GM04504 (cell line): ENCODE measurements at regions not wholly inside any gene's neighbourhood (a gene's known extent, or its start where the extent isn't known, plus 50 kb on each side); places are given as distances from the start of the nearest gene placed in this dataset.
A peak's percentile ranks its signal among the peaks of the same experiment; 100 is the strongest.
"Not testable (repeated sequence)": the region's sequence is repeated elsewhere in the genome, so short reads cannot be mapped to it uniquely, and the experiment has no call there.

Experiments
- DNase-seq: peaks from one replicate; pipeline ENCODE4 v3.0.0-alpha.2; 2012; ENCODE audit warnings: low read depth

DNA sequence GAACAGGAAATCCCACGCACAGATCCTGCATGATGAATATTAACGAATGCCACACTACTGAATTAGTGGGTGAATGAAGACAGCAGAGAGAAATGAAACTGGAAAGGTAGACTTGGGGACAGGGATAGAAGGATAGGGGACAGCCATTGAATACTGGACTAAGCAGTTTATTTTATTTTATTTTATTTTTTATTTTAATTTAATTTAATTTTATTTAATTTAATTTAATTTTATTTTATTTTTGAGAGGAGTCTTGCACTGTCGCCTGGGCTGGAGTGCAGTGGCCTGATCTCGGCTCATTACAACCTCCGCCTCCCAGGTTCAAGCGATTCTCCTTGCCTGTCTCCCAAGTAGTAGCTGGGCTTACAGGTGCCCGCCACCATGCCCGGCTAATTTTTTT lies 385.2 kb downstream of the GPAT3 start:
- DNase-seq = no peak

DNA sequence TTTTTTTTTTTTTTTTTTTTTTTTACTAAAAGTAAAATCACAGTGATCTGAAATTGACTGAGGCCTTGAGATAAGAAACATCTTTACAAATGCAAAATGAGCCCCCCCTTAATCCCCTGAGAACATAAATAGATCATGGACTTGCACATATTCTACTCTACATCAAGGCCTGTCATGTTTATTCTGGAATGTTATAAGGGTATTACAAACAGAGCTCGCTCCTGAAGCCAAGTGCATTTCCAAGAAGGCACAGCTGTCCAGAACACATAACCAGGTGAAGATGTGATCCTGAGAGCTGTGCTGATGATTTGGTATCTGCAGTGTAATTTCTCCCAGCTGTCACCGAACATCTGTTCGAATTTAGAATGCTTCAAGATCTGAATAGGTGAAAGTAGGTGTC lies 384.5 kb downstream of the GPAT3 start:
- no peak for DNase-seq

DNA sequence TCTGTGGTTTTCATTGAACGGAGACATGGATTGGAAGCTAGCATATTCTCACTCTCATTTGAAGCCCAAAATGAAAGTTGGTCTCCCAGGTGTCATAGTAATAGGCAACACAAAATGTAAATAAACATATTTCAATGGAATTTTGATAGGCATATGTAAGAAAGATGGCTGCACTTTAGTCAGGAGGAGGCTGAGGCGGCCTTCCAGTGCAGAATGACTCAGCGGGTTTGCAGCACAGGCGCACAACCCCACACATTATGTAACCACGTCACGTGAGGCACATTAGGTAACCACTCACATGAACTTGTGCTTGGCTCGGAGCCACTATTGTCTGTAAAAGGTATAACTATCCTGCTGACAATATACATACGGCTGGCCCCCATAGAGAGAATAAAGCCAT lies 381.7 kb downstream of the GPAT3 start:
- no peak for DNase-seq

DNA sequence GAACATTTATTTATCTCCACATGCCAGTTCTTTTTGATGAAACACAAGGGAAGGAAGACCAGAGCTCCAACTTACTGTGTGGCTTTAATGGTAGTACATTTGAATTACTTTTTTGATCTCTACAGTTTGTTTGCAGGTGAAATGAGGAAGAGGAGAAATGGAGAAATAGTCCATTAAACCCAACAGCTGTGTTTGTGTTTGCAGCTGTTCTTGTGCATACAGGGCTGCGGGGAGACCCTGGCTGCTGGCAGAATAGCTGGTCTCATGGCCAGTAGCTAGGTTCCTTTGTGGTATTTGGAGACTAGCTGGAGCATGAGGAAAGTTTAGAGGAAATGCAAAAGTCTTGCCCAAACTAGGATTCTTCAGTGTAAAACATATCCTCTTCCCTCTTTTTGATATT lies 374.8 kb downstream of the GPAT3 start:
- no peak for DNase-seq

DNA sequence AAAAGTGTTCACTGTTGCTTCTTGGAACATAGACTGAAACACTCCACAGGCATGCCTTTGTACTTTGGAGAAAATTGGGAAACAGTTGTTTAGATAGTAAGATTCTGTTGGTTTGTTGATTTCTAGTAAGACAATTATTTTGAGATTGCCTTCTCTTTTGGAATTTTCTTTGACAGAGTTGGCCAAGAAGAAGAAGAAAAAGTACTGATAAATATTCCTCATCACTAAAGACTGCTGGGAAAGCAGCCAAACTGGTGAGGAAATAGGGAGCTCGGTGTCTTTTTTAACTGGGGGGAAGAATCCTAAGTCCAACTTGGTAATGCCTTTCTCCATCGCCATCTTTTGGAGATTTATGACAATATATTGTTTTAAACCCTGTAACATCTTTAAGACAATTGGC lies 370.7 kb downstream of the GPAT3 start:
- peak; percentile 29 for DNase-seq

DNA sequence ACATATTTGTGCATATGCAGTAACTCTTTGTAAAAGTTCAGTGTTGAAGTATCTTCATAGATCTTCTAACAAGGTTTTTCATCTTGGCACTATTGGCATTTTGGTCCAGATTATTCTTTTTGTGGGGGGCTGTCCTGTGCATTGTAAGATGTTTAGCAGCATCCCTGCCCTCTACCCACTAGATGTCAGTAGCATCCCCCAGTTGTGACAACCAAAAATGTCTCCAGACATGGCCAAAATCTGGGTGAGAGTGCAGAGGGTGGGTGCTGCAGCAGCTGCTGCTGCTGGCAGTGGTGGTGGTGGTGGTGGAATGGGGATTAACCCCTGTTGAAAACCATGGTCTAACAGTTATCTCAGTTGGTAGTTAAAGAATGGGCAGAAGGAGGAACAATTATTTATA lies 370.0 kb downstream of the GPAT3 start:
- DNase-seq = no peak

DNA sequence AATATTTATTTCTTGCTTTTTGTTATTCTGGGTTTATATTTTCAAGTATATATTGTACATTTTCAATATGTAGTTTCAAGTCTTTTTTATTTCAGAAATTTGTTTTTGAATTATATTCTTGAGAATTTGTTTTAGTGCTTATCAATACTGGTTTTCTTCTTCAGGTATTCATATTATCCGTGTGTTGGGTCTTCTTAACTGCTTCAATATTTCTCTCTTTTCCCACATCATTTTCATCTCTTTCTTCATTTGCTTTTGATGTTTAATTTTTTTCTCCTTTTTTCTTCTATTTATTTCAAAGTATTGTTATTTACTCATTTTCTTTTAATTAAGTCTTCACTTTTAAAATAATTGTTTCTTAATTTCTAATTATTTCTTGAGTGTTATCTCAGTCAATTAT lies 367.8 kb downstream of the GPAT3 start:
- DNase-seq = not testable (repeated sequence)

DNA sequence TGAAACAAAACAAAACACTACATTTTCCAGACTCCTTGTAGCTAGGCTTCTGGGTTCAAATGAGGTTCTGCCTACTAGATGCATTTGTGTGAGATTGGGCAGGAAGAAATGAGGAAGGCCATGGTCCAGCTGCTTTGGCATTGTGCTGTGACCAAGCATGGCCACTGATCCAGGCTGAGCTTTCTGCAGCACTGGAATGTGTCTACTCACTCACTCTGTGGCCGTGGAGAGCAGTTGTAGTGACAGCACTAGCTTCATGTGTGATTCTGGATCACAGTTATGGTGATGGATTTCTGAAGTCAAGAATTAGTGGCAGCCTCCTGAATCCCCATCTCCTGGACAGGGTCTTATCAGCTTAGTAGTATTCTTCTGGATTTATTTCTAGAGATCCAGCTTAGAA lies 358.9 kb downstream of the GPAT3 start:
- DNase-seq = no peak

DNA sequence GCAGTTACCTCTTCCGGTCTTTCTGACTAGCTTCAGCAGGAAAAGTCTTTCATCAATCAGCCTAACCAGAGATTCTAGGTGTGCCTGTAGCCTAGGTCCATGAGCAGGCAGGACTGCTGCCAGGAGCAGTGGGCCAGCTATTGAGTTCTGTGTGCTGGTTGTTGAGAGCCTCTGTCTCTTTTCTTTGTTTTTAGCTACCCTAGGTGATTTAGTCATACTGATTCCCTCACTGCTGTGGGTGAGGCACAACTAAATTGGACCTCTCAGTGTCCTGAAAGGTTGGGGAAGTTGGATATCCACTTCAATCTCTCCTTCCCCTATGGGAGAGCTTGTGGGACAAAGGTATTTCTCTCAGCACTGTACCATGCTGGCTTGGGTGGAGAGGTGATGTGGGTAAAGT lies 354.9 kb downstream of the GPAT3 start:
- DNase-seq = no peak

DNA sequence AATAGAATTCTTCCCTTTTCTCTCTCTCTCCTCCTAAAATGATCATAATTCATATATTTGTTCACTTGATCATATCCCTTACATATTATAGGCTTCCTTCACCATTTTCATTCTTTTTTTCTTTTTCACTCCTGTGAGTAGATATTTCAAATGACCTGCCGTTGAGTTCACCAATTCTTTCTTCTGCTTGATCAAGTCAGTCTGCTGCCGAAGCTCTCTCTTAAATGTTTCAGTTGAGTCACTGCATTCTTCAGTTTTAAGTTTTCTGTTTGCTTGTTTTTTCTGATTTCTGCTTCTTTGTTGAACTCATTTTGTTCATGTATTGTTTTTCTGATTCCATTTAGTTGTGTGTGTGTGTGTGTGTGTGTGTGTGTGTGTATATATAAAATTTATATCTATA lies 354.3 kb downstream of the GPAT3 start:
- DNase-seq = no peak

DNA sequence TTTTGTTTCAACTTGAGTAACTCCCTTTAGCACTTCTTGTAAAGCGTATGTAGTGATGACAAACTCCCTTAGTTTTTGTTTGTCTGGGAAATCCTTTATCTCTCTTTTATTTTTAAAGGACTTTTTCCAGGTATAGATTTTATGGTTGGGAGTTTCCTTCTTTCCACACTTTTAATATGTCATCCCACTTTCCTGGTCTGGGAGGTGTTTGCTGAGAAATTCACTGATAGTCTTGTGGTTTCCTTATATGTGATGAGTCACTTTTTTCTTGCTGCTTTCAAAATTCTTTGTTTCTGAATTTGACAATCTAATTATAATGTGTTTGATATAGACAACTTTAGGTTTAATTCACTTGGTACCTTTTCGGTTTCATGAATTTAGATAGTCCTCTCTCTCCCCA lies 353.9 kb downstream of the GPAT3 start:
- DNase-seq = peak; percentile 7

DNA sequence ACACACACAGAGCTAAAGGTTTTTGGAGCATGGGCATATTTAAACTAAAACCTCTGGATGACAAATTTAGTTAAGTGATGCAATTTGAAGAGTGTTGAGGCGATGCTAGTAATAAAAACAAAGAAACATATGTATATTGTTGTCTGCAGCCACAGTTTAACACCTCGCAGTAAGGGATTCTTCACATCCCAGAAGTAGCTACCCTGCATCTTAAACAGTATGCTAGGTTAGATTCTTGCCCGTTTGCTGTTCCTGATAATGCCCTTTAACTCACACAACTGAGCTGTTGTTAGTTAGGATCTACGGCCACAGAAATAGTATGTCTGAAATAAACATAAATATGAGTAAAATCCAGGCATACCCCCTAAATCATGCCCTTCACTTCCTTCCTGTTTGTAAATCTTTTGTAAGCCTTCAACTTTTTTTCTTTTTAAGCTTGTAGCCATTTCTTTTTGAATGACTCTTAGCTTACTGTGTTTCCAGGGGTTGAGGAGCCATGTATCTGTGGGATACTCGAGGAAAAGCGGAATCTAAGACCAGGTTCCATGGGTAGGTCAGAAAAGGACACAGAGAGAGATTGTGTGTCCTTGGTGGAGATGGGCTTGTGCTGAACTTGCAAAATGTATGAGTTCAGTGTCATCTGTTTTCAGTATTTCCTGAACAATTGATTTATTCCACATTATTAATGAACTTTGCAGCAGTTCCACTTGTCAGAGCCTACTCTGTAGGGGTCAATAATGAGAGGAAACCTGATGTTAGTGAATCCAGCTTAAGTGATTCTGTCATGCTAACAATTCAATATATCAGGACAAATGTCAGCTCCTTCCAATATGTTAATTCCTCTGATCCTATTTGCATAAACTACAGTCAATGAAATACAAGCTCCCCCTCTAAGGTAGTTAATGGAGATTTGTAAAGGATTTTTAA lies 349.6 kb downstream of the GPAT3 start:
- DNase-seq = no peak

DNA sequence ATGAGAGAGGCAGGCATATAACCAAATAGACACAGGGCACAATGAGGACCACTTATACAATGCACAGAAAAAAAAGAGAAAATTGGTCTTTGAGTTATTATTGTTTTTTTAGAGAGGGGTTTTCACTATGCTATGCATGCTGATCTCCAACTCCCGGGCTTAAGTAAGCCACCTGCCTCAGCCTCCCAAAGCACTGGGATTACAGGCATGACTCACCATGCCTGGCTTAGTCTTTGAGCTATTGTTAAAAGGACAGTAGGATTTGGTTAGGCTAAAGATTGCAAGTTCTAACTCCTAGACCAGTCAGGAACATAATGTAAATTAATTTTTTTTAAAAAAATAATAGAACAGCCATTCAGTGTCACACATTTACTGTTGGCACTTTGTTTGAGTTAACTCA lies 340.1 kb downstream of the GPAT3 start:
- no peak for DNase-seq

DNA sequence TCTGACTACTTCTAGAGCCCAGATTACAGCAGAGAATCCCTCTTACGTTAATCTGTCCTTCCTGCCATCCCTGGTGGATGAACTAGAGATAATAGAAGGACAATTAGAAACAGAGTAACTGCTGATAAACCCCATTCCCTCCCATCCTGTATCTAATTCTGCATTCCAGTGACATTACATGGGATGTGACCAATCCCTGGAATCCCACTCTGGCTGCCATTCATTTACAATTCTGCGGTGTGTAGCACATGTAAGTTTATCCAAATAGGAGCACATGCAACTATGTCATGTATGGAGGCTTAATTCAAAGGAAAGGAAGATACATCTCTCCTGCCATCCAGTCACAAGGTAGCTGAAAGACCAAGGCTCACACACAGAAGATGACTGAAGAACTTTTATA lies 339.5 kb downstream of the GPAT3 start:
- no peak for DNase-seq

DNA sequence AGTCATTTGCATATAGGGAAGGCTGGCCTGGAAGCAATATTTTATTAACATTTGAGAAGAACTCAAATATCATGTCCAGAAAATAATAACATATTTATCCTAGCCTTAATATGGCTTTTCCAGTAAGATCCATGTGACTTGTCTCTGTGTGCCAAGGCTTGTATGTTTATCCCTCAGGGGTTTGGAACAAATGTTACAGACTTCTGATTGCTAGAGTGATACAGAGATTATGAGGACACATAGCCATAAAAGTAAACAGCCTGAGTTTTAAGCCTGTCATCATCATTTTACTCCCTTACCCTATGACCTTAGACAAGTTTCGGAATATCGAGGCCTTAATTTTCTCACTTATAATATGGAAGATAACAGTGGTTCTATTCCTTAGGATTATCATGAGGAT lies 338.1 kb downstream of the GPAT3 start:
- no peak for DNase-seq

DNA sequence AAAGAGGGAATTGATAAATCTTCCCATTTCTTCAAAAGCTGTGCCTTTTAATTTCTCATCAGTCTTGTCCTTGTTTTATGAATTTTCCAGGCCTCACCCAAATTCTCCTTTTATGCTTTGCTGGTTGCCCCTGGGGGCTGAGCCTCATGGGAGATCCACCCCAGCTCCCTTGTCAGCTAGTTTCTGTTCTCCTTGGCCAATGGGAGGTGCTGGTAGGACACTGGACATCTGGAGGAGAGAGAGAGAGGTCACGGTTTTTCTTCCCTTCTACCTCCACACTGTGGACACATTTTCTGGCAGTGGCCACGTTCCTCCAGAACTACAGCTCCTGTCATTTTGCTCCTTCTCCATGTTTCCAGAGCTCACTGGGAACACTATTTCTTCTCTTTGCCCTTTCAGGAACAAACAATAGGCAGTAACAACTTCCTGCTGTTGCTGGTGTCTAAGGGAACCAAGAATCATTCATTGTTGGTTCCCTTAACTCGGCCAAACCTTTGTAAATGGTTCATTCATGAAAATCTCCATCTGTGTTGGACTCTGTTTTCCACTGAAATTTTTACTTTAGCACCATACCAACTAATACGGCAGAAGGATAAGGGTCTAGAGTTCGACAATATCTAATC lies 334.5 kb downstream of the GPAT3 start:
- no peak for DNase-seq

DNA sequence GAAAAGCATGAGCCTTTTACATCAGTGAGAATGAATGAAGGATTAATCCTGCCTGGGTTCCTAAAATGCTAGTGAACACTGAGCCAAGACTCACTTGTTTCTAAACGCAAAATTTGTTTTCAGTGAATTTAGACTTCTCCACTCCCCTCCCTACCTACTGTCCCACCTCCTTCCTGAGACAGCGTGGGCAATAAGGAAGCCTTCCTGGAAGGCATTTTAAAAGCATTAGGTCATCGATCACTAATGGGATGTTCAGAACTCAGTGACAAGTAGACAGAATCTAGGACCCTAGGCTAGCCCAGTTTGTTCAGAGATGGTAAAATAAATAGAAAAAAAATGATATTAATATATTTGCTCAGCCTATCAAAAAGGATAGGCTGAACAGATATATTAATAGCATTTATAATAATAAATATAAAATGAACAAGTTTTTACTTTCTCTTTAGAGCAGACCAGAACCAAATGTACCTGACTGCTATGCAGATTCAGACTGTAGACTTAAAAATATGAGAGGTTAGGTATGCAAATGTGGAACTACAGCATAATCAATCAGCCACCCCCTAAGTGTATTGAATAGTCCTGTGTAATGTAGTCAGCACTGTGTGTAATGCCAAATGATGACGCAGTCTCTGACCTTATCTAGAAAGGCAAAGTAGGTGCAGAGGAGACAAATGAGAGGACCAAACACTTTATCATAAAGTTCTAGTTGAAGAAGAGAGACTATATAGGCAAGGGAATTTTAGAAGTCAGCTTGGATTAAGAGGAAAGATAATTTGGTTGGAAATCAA lies 331.1 kb downstream of the GPAT3 start:
- DNase-seq = no peak

DNA sequence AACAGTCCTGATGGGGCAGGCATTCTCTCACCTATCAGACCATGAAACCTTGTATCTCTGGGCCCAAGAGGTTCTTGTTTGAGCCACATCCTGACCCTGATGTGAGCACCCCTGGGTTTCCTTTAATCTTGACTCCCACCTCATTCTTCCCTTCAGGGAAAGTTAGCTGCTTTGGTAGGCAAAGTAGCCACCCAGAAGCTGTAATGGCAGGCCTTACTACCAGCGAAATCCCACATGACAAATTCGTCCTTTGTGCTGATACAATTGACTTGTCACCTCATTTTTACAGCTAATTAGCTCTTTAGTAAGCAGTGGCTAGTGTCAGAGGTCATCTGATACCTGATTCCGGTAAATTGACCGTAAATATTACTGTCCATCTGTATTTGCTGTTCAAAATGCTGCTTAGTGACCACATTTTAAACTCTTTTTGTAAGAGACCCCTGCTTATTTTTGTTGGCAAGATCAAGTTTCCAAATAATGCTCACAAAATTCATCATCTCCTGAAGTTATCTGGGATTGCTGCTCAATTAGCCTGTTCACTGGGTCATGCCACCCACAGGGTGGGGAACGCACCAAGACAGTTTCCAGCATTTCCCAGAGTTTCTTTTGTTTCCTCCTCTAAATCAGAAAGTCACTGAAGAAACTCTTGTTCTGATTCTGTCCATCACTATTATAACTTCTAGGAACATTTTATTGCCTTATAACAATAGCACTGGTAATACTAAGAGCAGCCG lies 329.7 kb downstream of the GPAT3 start:
- no peak for DNase-seq

DNA sequence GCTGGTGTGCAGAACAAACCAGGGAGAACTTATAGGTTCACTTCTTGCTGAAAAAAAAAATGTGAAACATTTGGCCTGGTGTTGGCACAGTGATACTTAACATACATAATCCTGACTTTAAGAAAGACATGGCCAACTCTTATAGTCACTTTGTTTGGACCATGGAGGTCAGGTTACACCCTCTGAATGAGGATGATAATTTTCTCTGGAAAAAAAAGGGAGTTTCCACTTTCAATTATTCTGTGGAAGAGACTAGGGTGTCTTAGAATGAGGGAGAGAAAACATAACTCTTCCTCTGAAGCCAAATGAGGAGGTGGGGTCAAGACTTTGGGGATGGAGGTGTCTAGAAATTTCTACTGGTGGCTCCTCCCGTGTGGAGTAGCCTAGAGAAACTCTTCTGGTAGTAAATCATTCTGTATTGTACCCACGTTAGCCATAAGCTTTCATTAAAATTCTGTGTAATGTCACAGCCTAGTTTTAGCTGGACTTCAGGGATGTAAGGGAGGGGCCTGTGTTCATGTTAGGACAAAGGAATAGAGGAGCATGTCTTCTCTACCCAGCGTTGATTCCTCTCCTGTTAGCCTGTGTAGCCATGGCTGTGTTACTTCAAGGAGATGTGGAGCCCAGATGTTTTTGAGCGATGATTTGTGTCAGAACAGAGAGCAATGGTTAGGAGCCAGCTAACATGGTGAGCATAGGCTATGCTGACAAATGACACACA lies 328.3 kb downstream of the GPAT3 start:
- no peak for DNase-seq

DNA sequence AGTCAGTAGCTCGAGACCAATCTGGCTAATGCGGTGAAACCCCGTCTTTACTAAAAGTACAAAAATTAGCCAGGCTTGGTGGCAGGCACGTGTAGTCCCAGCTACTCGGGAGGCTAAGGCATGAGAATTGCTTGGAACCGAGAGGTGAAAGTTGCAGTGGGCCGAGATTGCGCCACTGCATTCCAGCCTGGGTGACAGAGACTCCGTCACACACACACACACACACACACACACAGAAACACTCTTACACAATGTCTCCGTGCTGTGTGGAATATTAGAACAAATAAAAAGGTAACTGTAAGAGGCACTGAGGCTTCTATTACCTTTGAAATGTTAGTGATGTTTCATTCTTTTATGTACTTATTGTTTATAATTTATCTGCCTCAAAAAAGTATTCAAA lies 326.6 kb downstream of the GPAT3 start:
- no peak for DNase-seq

DNA sequence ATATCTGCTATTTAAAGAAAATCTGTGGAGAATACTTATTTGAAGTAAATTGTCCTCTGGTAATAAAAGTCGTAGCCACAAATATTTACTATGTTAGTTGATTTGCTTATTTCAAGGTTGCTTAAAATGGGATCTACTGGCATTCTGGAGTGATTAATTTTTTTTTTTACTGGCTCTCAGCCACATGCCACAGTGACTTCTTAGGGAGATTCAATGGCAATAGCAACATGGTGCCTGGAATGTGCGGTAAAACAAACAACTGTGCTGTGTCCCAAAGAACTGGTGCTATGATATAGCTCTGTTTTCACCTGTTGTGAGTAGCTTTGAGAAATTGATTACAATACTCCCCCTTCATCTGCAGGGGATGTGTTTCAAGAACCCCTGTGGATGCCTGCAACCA lies 324.3 kb downstream of the GPAT3 start:
- no peak for DNase-seq

DNA sequence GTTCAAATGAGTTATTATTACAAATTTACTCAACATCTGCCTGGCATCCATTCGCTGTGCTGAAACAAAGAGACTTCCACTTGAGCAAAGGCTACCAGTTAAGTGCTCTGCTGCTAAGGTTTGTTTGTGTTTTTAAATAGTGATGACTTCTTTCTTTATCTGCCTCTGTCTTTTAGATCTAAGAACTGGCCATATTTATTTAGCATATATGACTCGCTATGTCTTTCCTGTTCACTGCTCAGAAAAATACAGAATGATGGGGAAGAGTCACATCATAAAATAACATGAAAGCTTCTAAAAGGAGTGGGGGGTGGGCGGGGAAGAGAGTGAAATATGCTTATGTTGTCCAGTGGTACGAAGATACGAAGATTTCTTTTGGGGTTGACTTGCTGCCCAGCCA lies 322.2 kb downstream of the GPAT3 start:
- DNase-seq = no peak
